ENCODE measurements at regions not wholly inside any gene's neighbourhood (a gene's known extent, or its start where the extent isn't known, plus 50 kb on each side); places are given as distances from the start of the nearest gene placed in this dataset.

GRCh38 chr5:3825531-3826451 lies 230.2 kb downstream of the IRX1 start:
- DNase-seq (ENCODE audit: low read depth), result no peak

GRCh38 chr5:3827624-3828023 lies 232.0 kb downstream of the IRX1 start:
- DNase-seq (ENCODE audit: low read depth), result no peak

DNA sequence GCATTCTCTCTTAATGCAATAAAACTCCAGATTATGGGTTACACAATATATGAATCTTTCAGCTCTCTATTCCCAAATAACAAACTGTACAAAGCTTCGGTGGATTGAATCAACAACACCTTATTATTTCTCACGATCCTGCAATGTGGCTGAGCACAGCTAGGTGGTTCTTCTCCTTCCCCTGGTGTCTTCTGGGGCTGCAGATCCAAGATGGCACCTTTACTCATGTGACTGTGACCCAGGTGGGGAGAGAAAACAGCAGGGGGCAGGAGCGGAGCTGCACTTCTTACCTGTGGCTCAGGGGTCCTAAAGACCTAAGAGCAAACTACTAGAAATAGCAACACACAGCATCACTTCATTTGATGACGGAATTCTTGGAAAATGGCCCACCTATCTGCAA lies 233.1 kb downstream of the IRX1 start:
- DNase-seq (ENCODE audit: low read depth), result no peak

- no peak for DNase-seq (ENCODE audit: low read depth)
Observed at GRCh38 chr5:3833566-3833965, 237.9 kb downstream of the IRX1 start.

DNA sequence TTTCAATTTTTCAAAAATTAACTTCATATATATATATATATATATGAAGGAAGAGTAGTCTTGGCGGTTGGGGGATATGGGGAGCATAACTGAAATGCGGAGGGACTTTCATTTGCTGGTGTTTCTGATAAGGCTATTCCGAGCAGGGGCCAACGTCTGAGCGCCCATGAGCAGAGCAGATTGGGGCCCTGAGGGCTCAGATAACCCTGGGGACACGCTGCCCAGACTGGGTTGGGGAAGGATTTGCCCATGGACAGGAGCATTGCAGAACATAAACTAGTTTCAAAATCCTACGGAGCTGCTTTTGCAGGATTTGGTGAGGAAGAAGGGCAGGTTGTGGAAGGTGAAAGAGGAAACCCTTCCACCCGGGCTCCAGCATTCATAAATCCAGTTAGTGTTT lies 240.2 kb downstream of the IRX1 start:
- DNase-seq (ENCODE audit: low read depth), result no peak

- no peak for DNase-seq (ENCODE audit: low read depth)
Observed at GRCh38 chr5:3836528-3836927, 240.9 kb downstream of the IRX1 start.

- DNase-seq (ENCODE audit: low read depth), result no peak
Observed at GRCh38 chr5:3837506-3837905, 241.9 kb downstream of the IRX1 start.

DNA sequence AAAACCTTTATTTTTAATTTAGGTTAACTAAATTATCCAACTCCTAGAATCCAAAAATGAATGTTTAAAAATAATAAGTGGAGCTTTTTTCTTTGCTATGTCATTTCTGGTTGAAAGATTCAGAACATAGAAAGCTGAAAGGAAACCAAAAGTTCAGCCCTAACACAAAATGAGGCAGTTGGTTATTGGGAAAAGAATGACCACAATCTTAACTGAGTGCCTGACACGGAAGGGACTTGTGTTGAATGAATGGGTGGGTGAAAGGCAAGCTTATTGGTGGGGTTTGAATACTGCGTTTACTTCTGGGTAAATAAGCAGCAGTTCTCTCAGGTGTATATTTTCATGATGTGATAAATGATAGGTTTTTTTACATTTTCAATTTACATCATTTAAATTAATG lies 243.5 kb downstream of the IRX1 start:
- DNase-seq (ENCODE audit: low read depth), result no peak

DNA sequence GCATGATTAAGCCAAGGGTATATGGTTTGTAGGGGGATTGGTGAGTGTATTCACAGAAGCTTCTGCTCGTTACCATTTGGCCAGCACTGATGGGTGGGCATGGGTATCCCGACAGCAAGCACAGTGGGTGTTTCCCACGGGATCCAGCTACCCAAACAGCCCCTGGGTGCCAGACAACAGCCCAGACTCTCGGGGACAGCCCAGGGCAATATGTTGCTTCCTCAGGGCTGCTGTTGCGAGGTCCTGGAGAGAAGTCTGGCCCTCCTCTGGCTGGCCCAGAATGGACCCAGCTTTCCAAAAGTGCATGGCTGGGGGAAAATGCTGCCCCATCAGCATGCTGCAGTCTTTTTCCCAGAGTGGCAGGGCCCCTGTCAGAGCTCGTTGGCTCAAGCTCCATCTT lies 247.0 kb downstream of the IRX1 start:
- DNase-seq (ENCODE audit: low read depth), result no peak

DNA sequence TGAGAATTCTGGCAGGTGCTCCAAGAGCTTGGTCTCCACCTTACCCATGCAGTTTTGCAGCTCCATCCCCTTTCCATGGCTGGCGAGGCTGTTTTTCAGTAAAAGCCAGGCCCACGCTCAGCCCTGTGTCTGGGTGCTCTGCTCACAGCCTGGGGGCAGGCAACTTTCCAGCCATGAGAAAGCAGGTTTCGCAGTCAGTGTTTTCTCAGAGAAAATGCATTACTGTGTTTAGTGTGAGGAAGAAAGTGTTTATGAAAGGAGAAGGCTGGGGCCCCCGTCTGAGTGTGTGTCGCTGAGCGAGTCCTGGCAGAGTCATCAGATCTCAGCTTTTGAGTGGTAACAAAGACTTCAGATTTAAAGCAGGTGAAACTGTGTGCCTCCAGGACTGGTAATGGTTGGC lies 248.1 kb downstream of the IRX1 start:
- DNase-seq (ENCODE audit: low read depth), result no peak

- DNase-seq (ENCODE audit: low read depth), result no peak
Observed at GRCh38 chr5:3844266-3844665, 248.6 kb downstream of the IRX1 start.

DNA sequence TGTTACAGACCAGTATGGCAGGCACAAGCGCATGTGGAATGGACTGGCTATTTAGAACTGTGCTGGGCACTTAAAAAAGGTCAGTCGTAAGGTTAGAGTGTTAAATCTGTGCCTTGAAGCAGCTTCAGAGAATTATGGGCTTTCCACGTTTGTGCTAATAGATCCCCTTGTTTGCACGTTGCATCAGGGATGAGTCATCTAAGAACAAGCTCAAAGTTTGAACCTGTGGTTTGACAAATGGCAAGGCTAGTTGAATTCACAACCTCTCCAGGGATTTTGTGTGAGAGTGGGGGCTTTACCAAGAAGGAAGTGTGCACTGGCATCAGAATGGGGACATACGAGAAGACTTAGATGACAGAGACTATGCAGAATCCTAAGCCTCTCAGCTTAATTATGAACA lies 249.6 kb downstream of the IRX1 start:
- no peak for DNase-seq (ENCODE audit: low read depth)

DNA sequence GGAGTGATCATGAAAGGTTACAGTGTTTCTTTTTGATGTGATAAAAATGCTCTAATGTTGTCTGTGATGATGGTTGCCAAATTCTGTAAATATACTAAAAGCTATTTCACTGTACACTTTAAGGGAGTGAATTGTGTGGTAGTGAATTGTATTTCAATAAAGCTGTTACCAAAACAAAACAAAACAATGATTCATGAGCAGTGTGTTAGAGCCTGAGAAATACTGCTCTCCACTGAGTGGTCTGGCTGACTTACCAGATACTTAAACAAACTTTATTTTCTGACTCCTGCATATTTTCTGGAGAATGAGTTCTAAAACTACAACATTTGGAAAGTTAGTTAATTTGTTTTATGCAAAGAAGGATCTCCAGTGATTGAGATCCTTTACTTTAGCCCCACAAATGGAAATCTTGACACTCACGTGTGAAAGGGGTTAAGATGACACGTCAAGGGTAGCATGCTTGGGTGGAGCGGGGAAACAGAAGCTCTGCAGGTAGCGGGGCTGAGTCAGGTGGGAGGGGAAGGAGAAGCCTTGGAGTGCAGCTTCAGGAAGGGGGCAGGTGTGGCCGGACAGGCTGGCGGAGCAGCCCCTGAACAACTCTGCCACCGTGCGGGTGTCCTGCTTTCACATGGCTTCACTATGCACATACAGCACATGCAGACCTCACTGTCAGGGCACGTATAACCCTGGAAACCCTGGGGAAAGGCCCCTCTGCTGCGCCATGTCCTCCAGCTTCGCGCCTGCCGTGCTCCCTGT lies 256.7 kb downstream of the IRX1 start:
- no peak for DNase-seq (ENCODE audit: low read depth)

DNA sequence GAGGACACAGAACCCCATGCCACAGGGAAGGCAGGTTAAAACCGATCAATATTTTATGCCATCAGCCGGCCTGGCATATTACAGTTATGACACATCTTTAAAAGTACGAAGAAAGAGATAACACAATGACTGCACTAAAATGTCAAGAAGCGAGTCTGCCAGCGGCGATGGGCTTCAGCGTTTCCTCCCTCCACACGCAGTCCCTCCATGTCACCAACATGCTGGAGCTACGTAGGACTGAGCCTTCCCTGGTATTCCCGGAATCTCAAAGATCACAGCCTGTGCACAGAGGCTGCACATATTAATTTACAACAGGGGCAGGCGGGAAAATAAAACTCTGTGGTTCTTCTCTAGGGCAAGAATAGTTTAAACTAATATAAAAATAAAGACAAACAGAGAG lies 257.7 kb downstream of the IRX1 start:
- DNase-seq (ENCODE audit: low read depth), result no peak

DNA sequence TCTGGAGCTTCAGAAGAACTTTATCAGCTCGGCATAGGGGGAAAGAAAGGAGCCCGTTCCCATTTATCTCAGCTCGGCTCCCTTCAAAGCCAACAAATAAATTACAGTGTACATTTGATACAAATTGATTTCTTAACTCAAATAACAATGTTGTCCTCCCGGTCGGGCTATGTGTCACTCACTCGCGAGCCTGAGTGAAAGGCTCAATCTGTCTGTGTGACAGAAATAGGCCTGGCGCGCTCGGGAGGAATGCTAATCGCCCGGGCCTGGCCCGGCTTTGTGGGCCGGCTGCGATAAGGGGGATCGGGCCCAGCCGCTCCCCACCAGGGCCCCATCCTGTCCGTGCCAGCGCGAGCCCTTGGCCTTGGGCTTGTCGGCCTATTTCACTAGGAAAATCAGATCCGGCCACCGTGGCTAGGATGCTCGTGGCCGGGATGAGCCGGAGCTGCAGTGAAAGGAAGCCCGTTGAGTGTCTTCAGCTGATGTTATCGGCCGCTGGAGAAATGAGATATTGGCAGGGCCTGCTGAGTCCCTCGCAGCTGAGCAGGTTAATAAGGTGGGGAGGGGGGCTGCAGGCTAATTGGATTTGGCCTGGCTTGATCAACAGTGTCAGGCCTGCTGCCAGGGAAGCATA lies 258.7 kb downstream of the IRX1 start:
- DNase-seq (ENCODE audit: low read depth), result no peak

- DNase-seq (ENCODE audit: low read depth), result no peak
Observed at GRCh38 chr5:3856036-3856435, 260.4 kb downstream of the IRX1 start.

DNA sequence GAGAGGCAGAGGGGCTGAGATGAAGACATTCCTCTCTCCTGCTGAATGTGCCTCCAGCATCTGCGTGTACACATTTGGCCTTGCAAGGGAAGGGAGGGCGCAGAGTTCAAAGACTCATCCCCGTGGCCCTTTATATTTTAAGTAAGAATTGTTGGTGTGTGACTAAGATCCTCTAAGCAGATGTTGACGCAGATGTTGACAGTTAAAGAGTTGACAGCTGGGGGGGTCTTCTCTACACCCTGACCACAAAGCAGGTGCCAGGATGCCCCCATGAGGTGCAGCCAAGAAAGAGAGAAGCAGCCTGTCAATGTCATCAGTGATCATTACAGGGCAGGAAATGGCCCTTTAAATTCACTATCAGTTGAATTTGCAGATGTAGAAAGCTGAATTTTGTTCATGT lies 262.9 kb downstream of the IRX1 start:
- no peak for DNase-seq (ENCODE audit: low read depth)

- DNase-seq (ENCODE audit: low read depth), result no peak
Observed at GRCh38 chr5:3862906-3863305, 267.3 kb downstream of the IRX1 start.

DNA sequence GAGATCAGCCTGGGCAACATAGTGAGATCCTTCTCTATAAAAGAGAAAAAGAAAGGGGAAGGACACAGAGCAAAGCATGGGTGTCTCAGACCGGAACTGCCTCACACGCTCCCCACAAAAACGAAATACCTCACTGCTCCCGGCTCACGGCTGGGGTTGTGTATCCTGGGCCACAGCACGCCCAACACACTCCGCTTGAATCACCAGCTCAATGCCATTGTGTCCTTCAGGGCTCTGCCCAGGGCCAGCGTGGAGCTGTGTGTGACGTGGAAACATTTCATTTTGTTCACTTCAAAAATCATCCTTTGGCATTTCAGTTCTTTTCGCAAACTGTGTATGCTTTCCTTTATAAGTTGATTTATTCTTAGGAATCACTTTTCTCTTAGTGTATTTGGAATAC lies 279.5 kb downstream of the IRX1 start:
- no peak for DNase-seq (ENCODE audit: low read depth)

- DNase-seq (ENCODE audit: low read depth), result no peak
Observed at GRCh38 chr5:3878267-3878666, 282.6 kb downstream of the IRX1 start.

GRCh38 chr5:3883040-3883439 lies 287.4 kb downstream of the IRX1 start:
- no peak for DNase-seq (ENCODE audit: low read depth)

DNA sequence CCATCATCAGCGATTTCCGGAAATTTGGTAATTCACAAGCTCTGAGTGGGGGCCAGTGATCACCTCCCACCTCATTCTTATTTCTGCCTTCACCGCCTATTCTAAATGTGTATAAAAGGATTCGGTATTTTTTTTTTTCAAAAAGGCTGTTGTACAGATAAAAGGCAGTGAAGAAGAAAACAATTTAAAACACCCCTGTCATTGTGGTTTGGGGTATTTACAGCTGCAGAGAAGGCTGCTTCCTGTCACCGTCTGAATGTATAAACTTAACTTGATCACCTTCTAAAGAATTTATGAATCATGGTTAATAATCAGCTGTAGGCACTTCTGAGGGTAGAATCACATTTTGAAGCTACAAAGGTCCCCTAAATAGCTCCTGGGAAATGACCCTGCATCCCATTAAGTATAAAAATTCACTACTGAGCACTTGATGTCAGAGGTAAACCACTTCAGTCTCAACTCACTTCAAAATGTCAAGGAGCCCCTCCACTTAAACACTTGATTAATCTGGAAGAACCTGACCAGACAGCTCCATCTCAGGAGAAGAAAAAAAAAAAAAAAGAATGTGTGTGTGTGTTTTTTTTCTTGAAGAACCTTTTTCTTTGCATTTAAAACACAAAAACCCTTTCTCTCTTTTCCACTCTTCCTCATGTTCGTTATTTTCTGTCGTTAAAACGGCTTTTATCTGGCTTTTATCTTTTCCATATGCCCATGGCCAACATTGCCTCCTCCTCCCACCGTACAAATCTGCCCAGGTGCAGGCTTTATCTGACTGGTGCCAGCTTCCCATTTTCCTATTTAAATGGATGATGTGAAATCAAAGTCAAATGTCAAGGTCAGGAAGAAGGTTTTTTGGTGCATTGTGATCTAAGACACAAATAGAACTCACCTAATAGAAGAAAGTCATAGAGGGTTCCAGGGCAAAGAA lies 291.2 kb downstream of the IRX1 start:
- no peak for DNase-seq (ENCODE audit: low read depth)
